ENCODE measurements at regions not wholly inside any gene's neighbourhood (a gene's known extent, or its start where the extent isn't known, plus 50 kb on each side); places are given as distances from the start of the nearest gene placed in this dataset.
"Not testable (repeated sequence)": the region's sequence is repeated elsewhere in the genome, so short reads cannot be mapped to it uniquely, and the experiment has no call there.

- DNase-seq: no peak
Observed at GRCh38 chr13:78060966-78061365, 142.3 kb upstream of the EDNRB start.

GRCh38 chr13:78056865-78057264 is 138.2 kb upstream of the EDNRB start:
- not testable (repeated sequence) for DNase-seq

GRCh38 chr13:78054157-78054556 is 135.5 kb upstream of the EDNRB start:
- DNase-seq: no peak

- DNase-seq: no peak
Observed at GRCh38 chr13:78047151-78047550, 128.5 kb upstream of the EDNRB start.

- DNase-seq: no peak
Observed at GRCh38 chr13:78046331-78046730, 127.7 kb upstream of the EDNRB start.

- DNase-seq: no peak
Observed at GRCh38 chr13:78045916-78046315, 127.3 kb upstream of the EDNRB start.

- not testable (repeated sequence) for DNase-seq
Observed at GRCh38 chr13:78041366-78041765, 122.7 kb upstream of the EDNRB start.

GRCh38 chr13:78040205-78040830 is 121.7 kb upstream of the EDNRB start:
- no peak for DNase-seq

- DNase-seq: no peak
Observed at GRCh38 chr13:78036841-78037240, 118.2 kb upstream of the EDNRB start.

GRCh38 chr13:78035500-78035899 is 116.9 kb upstream of the EDNRB start:
- no peak for DNase-seq

- no peak for DNase-seq
Observed at GRCh38 chr13:78033509-78033908, 114.9 kb upstream of the EDNRB start.

GRCh38 chr13:78032132-78032531 is 113.5 kb upstream of the EDNRB start:
- DNase-seq: no peak

GRCh38 chr13:78030341-78030896 is 111.8 kb upstream of the EDNRB start:
- DNase-seq: no peak

- DNase-seq: no peak
Observed at GRCh38 chr13:78029901-78030300, 111.3 kb upstream of the EDNRB start.

GRCh38 chr13:78028960-78029359 is 110.3 kb upstream of the EDNRB start:
- DNase-seq: no peak

GRCh38 chr13:78024996-78025395 is 106.4 kb upstream of the EDNRB start:
- DNase-seq: no peak

- peak; percentile 56 for DNase-seq
Observed at GRCh38 chr13:78022164-78022877, 103.7 kb upstream of the EDNRB start.

- DNase-seq: no peak
Observed at GRCh38 chr13:78020861-78021260, 102.2 kb upstream of the EDNRB start.

GRCh38 chr13:78015782-78016181 is 97.2 kb upstream of the EDNRB start:
- DNase-seq: no peak

GRCh38 chr13:78012046-78012445 is 93.4 kb upstream of the EDNRB start:
- DNase-seq: no peak

- DNase-seq: no peak
Observed at GRCh38 chr13:78004821-78005220, 86.2 kb upstream of the EDNRB start.

- no peak for DNase-seq
Observed at GRCh38 chr13:77999746-78000145, 81.1 kb upstream of the EDNRB start.

GRCh38 chr13:77994166-77994565 is 75.5 kb upstream of the EDNRB start:
- DNase-seq: no peak

- no peak for DNase-seq
Observed at GRCh38 chr13:77991003-77991402, 72.4 kb upstream of the EDNRB start.

- DNase-seq: no peak
Observed at GRCh38 chr13:77989281-77989680, 70.7 kb upstream of the EDNRB start.
